GM12892 (cell line): ENCODE measurements at regions not wholly inside any gene's neighbourhood (a gene's known extent, or its start where the extent isn't known, plus 50 kb on each side); places are given as distances from the start of the nearest gene placed in this dataset.

Experiments
- DNase-seq: peaks from one replicate; pipeline ENCODE4 v3.0.0; 2011; ENCODE audit not compliant: insufficient read length
- FAIRE-seq: peaks from 2 replicates; lab custom pipeline; 2011; peaks lifted over from hg19 to GRCh38; lab: Jason Lieb, UNC
- POLR2A ChIP-seq: IDR thresholded peaks from 2 replicates; pipeline ENCODE4 v1.6.1; 2011; ENCODE audit warnings: low read depth, low read length, control low read depth
- POLR2AphosphoS5 ChIP-seq: IDR thresholded peaks from 2 replicates; pipeline ENCODE4 v1.6.1; 2011; ENCODE audit warnings: low read depth, low read length, control low read depth
- TAF1 ChIP-seq: IDR thresholded peaks from 2 replicates; pipeline ENCODE4 v1.6.1; 2011; ENCODE audit warnings: low read depth, mild to moderate bottlenecking, control low read depth, low read length, borderline replicate concordance

- TF ChIP-seq TAF1 (no peak), POLR2A (no peak), POLR2AphosphoS5 (no peak)
- DNase-seq: no peak
- FAIRE-seq: no peak
Observed at GRCh38 chr15:91528801-91529200, 324.7 kb upstream of the SLCO3A1 start.

DNA sequence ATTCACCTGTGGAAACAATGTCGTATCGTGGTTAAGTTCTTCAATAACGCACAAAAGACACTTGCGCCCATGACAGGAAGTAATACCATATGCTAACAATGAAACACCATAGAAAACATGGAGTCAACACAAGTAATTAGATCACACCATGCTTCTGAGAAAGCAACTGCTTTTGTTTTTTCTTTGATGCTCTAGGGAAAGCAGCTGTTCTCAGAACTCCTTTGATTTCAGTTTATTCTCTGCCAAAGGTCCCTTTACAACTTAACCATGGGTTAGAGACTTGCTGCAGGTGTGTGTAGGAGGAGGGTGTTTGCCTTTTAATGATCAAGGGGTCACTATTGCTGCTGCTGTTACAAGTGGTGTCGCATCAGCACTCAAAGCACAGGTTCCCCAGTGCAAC, 324.0 kb upstream of the SLCO3A1 start:
- no peak for DNase-seq
- TF ChIP-seq POLR2A (no peak), TAF1 (no peak), POLR2AphosphoS5 (no peak)
- FAIRE-seq: no peak

- no peak for DNase-seq
- TF ChIP-seq POLR2A (no peak), TAF1 (no peak), POLR2AphosphoS5 (no peak)
- FAIRE-seq: no peak
Observed at GRCh38 chr15:91530279-91530678, 323.2 kb upstream of the SLCO3A1 start.

- FAIRE-seq (no peak), DNase-seq (no peak)
- TF ChIP-seq TAF1 (no peak), POLR2AphosphoS5 (no peak), POLR2A (no peak)
Observed at GRCh38 chr15:91530956-91531582, 322.4 kb upstream of the SLCO3A1 start.

- DNase-seq (no peak), FAIRE-seq (no peak)
- TF ChIP-seq TAF1: no peak
- no peak for TF ChIP-seq POLR2A
- no peak for TF ChIP-seq POLR2AphosphoS5
Observed at GRCh38 chr15:91534235-91534634, 319.3 kb upstream of the SLCO3A1 start.

DNA sequence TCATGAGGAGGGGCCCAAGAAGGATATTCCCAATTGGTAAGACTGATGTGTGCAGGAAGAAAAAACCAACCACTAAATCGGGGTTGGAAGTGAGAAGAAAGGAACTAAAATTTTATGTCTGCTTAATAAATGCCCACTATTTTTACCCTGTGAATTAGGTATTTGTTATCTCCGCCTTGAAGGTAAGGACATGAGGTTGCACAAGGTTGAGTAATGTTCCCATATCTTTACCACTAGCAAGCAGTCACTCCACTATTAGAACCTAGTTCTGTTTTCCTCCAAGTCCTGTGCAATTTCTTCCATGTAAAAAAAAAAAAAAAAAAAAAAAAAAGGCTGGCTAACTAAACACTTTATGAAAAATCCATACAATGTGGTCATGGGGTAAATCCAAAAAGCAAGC, 318.5 kb upstream of the SLCO3A1 start:
- DNase-seq (no peak), FAIRE-seq (no peak)
- TF ChIP-seq POLR2A (no peak), TAF1 (no peak), POLR2AphosphoS5 (no peak)

GRCh38 chr15:91535856-91536500, 317.5 kb upstream of the SLCO3A1 start:
- DNase-seq: no peak
- TF ChIP-seq TAF1: no peak
- no peak for TF ChIP-seq POLR2AphosphoS5
- no peak for TF ChIP-seq POLR2A
- no peak for FAIRE-seq

DNA sequence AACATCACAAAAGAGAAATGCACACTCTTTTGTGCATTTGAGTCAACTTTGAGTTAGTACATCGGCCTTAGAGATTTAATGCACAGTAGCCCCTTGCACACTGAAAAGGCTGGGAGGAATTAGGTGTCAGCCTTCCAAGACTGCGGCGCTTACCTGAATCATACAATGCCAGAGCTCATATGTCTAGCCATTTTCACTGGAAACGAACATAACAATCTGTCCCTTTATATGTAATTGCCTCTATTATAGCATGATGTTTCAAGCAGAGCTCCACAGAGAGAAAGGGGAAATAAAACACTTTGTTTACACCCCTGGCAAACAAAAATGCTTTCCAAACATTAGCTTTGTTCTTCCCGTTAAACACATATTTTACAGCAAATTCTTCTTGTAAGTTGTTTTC, 315.7 kb upstream of the SLCO3A1 start:
- FAIRE-seq (no peak), DNase-seq (no peak)
- TF ChIP-seq POLR2A: no peak
- TF ChIP-seq TAF1: no peak
- TF ChIP-seq POLR2AphosphoS5: no peak

DNA sequence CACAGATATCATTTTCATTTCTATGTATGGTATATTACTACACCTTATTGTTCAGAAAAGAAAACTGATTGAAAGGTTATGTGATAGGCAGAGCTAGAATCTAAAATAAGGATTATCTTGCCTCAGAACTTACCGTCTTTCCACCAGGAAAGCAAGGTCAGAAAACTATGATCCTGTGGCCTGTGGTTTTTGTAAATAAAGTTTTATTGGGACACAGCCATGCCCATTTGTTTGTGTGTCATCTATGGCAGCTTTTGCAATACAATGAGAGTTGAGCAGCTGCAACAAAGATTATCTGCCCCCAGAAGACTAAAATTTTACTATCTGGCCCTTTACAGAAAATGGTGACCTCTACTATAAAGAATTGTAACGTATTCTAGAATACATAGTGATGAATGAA, 314.7 kb upstream of the SLCO3A1 start:
- FAIRE-seq: no peak
- TF ChIP-seq POLR2AphosphoS5: no peak
- no peak for TF ChIP-seq TAF1
- TF ChIP-seq POLR2A: no peak

DNA sequence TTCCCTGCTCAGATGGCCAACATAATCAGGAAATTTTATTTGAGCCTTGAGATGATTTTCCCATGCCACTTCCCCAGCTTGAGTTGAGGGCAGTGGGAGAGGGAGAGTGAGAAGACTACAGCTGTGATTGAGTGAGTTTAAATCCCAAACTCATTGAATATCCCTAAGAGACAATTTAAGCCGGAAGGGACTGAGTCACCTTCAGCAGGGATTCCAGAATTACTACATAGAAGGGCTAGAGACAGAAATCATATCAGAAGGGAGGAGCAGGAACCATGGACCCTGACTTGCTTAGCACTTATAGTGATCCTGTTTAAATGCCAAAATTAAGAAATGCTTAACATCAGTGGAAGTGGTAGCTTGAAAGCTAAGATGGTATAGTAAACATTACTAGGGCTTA, 312.2 kb upstream of the SLCO3A1 start:
- TF ChIP-seq POLR2AphosphoS5 (no peak), POLR2A (no peak), TAF1 (no peak)
- no peak for DNase-seq
- no peak for FAIRE-seq

More for the DNA sequence above, 314.7 kb upstream of the SLCO3A1 start:
- DNase-seq: no peak

GRCh38 chr15:91542226-91542625, 311.3 kb upstream of the SLCO3A1 start:
- DNase-seq: no peak
- no peak for TF ChIP-seq POLR2A
- TF ChIP-seq POLR2AphosphoS5: no peak
- TF ChIP-seq TAF1: no peak
- FAIRE-seq: no peak

DNA sequence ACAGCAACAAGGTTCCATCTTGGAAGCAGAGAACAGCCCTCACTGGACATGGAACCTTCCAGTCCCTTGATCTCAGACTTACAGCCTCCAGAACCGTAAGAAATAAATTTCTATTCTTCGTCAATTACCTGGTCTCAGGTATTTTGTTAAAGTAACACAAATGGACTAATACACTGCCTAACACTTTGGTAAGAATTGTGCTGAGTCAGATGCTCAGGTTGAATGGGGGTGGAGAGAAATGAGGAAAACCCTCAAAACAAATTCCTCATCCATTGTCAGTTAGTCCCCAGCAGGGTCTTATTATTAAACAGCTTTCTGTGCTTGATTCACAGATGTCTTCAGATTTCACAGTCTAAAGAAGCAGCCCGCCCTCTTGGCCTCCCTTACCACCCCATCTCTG, 306.2 kb upstream of the SLCO3A1 start:
- TF ChIP-seq TAF1: no peak
- no peak for TF ChIP-seq POLR2AphosphoS5
- TF ChIP-seq POLR2A: no peak
- DNase-seq (no peak), FAIRE-seq (no peak)
